Bronchial epithelial cell (primary cell): ENCODE measurements at regions not wholly inside any gene's neighbourhood (a gene's known extent, or its start where the extent isn't known, plus 50 kb on each side); places are given as distances from the start of the nearest gene placed in this dataset.
A peak's percentile ranks its signal among the peaks of the same experiment; 100 is the strongest.

Experiments
- DNase-seq: peaks from one replicate; pipeline ENCODE4 v3.0.0-alpha.2; 2010; ENCODE audit warnings: low read depth
- FAIRE-seq: peaks from 2 replicates; lab custom pipeline; 2011; peaks lifted over from hg19 to GRCh38; lab: Jason Lieb, UNC
- H3K27me3 ChIP-seq: 2 replicates; pipeline ENCODE4 v1.5.1; 2011; ENCODE audit warnings: low read length; ENCODE audit not compliant: control insufficient read depth, insufficient read depth
- H3K36me3 ChIP-seq: 2 replicates; pipeline ENCODE4 v1.5.1; 2011; ENCODE audit warnings: low read length; ENCODE audit not compliant: control insufficient read depth, insufficient read depth
- H3K4me3 ChIP-seq: 2 replicates; pipeline ENCODE4 v1.5.1; 2011; ENCODE audit warnings: mild to moderate bottlenecking, low read depth, low read length, control low read depth
- TF ChIP-seq, protein P1 (sequence below): IDR thresholded peaks from 2 replicates; pipeline ENCODE4 v1.5.1; 2011; ENCODE audit warnings: mild to moderate bottlenecking, moderate library complexity, low read length, control low read depth, inconsistent platforms; ENCODE audit not compliant: insufficient read depth, severe bottlenecking

DNA sequence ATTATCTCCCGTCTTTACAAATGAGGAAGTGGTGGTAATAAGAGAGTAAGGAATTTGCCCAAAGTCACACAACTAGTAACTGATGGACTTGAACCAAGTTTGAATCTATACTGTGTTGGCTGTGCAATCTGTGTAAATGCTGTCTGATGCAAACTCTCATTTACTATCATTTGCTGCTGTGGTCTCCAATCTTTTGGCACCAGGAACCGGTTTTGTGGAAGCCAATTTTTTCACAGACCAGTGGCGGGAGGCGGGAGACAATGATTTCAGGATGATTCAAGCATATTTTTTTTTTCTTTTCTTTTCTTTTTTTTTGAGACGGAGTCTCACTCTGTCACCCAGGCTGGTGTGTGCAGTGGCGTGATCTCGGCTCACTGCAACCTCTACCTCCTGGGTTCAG is 450.0 kb upstream of the FZD8 start:
- no peaks in the 10 kb centered on the region for H3K36me3 ChIP-seq
- H3K4me3 ChIP-seq, result no peak overlapping the region
- H3K27me3 ChIP-seq, result no peaks in the 10 kb centered on the region
- TF ChIP-seq, protein P1, sequence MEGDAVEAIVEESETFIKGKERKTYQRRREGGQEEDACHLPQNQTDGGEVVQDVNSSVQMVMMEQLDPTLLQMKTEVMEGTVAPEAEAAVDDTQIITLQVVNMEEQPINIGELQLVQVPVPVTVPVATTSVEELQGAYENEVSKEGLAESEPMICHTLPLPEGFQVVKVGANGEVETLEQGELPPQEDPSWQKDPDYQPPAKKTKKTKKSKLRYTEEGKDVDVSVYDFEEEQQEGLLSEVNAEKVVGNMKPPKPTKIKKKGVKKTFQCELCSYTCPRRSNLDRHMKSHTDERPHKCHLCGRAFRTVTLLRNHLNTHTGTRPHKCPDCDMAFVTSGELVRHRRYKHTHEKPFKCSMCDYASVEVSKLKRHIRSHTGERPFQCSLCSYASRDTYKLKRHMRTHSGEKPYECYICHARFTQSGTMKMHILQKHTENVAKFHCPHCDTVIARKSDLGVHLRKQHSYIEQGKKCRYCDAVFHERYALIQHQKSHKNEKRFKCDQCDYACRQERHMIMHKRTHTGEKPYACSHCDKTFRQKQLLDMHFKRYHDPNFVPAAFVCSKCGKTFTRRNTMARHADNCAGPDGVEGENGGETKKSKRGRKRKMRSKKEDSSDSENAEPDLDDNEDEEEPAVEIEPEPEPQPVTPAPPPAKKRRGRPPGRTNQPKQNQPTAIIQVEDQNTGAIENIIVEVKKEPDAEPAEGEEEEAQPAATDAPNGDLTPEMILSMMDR, result no peak
- no peak for DNase-seq
- no peak for FAIRE-seq

GRCh38 chr10:36091007-36091406 is 448.9 kb upstream of the FZD8 start:
- H3K4me3 ChIP-seq, result no peak overlapping the region
- TF ChIP-seq, protein P1, result no peak
- H3K27me3 ChIP-seq, result no peaks in the 10 kb centered on the region
- H3K36me3 ChIP-seq, result no peaks in the 10 kb centered on the region
- DNase-seq (no peak), FAIRE-seq (no peak)

DNA sequence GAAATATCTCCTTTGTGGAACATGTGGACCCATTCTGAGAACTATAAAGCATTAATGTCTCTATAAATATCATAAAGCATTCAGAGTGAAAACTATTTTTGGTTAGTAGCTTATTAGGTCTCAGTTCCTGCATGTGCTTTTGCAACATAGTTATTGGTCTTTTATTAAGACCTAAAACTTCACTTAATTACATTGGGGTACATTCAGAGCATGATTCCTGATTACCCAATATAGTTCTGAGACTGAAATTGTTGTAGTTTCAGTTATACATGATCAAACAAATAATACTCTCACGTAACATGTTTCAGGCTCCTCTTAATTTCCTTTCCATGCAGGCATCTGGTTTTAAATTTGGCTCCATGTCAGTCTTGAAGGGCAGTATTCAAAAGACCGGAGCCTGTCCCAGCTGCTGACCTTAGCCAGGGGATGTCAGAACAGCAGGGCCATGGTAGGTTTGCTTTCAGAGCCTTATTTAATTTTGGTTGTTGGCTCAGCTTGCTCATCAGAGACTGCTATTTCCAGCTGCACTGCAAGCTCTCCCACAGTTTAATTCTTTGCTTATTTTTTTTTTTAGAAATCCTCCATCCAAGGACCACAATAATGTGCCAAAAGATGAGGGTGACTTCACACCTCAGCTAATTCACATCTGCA is 447.8 kb upstream of the FZD8 start:
- FAIRE-seq (no peak), DNase-seq (no peak)
- no peaks in the 10 kb centered on the region for H3K36me3 ChIP-seq
- no peak overlapping the region for H3K4me3 ChIP-seq
- TF ChIP-seq, protein P1, result no peak
- no peaks in the 10 kb centered on the region for H3K27me3 ChIP-seq

- TF ChIP-seq, protein P1, result no peak
- DNase-seq (peak; percentile 17), FAIRE-seq (no peak)
- Histone ChIP-seq H3K27me3 (no peaks in the 10 kb centered on the region), H3K36me3 (no peaks in the 10 kb centered on the region), H3K4me3 (no peak overlapping the region)
Measured at GRCh38 chr10:36087006-36088005, 445.2 kb upstream of the FZD8 start.

GRCh38 chr10:36075196-36075595 is 433.1 kb upstream of the FZD8 start:
- H3K4me3 ChIP-seq, result no peak overlapping the region
- TF ChIP-seq, protein P1, result no peak
- no peaks in the 10 kb centered on the region for H3K27me3 ChIP-seq
- no peaks in the 10 kb centered on the region for H3K36me3 ChIP-seq
- FAIRE-seq (no peak), DNase-seq (no peak)
